ENCODE measurements at regions not wholly inside any gene's neighbourhood (a gene's known extent, or its start where the extent isn't known, plus 50 kb on each side); places are given as distances from the start of the nearest gene placed in this dataset.

GRCh38 chr4:81528979-81529378 lies 57.3 kb upstream of the RASGEF1B start:
- no peaks in the 10 kb centered on the region for H3K4me1 ChIP-seq (ENCODE audit: control insufficient read depth, insufficient read depth, low read length)
- no peaks in the 10 kb centered on the region for H3K36me3 ChIP-seq (ENCODE audit: control insufficient read depth, insufficient read depth, low read length)
- intact Hi-C loops (cut with micrococcal nuclease), result no loop called here
- WGBS (ENCODE audit: insufficient coverage), result 78% methylated on average over 3 of the region's 3 CpGs
- Mint-ChIP-seq H3K4me1 (peaks cover 8 to 16% of the 10 kb centered on the region in 2 donors), H3K27ac (no peak overlapping the region), H3K27me3 (ENCODE audit: low read depth in 2 of 2) (peaks cover 0 to 2% of the 10 kb centered on the region in 2 donors), H3K36me3 (no peaks in the 10 kb centered on the region), H3K9me3 (no peaks in the 10 kb centered on the region), H3K4me3 (no peak overlapping the region)
- TF ChIP-seq CTCF (IDR thresholded peaks at IDR 0.05), result no peak
- H3K27ac ChIP-seq (ENCODE audit: low read length), result no peak overlapping the region
- no peaks in the 10 kb centered on the region for H3K27me3 ChIP-seq (ENCODE audit: control insufficient read depth, insufficient read depth, low read length)
- H3K4me3 ChIP-seq (ENCODE audit: low read length), result no peak overlapping the region
- DNase-seq (no peak), ATAC-seq (peak in 2 of 3 donors; percentile 64 to 76)
- H3K9me3 ChIP-seq (ENCODE audit: control insufficient read depth, insufficient read depth, low read length), result peaks cover 17% of the 10 kb centered on the region

- TF ChIP-seq CTCF (IDR thresholded peaks at IDR 0.05), result no peak
- Histone ChIP-seq H3K9me3 (ENCODE audit: control insufficient read depth, insufficient read depth, low read length) (peaks cover 17% of the 10 kb centered on the region), H3K27ac (ENCODE audit: low read length) (no peak overlapping the region), H3K4me3 (ENCODE audit: low read length) (no peak overlapping the region), H3K4me1 (ENCODE audit: control insufficient read depth, insufficient read depth, low read length) (no peaks in the 10 kb centered on the region), H3K36me3 (ENCODE audit: control insufficient read depth, insufficient read depth, low read length) (no peaks in the 10 kb centered on the region), H3K27me3 (ENCODE audit: control insufficient read depth, insufficient read depth, low read length) (no peaks in the 10 kb centered on the region)
- Mint-ChIP-seq H3K27ac (no peak overlapping the region), H3K36me3 (no peaks in the 10 kb centered on the region), H3K9me3 (no peaks in the 10 kb centered on the region), H3K27me3 (ENCODE audit: low read depth in 2 of 2) (peaks cover 0 to 2% of the 10 kb centered on the region in 2 donors), H3K4me1 (peaks cover 8 to 16% of the 10 kb centered on the region in 2 donors), H3K4me3 (no peak overlapping the region)
- intact Hi-C loops (cut with micrococcal nuclease), result no loop called here
- WGBS (ENCODE audit: insufficient coverage), result 100% methylated on average over 2 of the region's 2 CpGs
- ATAC-seq (no peak), DNase-seq (no peak)
Measured at GRCh38 chr4:81528200-81528599, 56.5 kb upstream of the RASGEF1B start.

- no peak overlapping the region for H3K4me3 Mint-ChIP-seq
Measured at GRCh38 chr4:81527709-81528108, 56.0 kb upstream of the RASGEF1B start.

More at GRCh38 chr4:81527709-81528108, 56.0 kb upstream of the RASGEF1B start:
- no peak overlapping the region for H3K27ac ChIP-seq (ENCODE audit: low read length)
- intact Hi-C loops (cut with micrococcal nuclease), result no loop called here
- H3K36me3 Mint-ChIP-seq, result no peaks in the 10 kb centered on the region
- no peak for TF ChIP-seq CTCF (IDR thresholded peaks at IDR 0.05)
- H3K9me3 Mint-ChIP-seq, result no peaks in the 10 kb centered on the region
- H3K4me1 Mint-ChIP-seq, result peaks cover 8 to 16% of the 10 kb centered on the region in 2 donors
- H3K36me3 ChIP-seq (ENCODE audit: control insufficient read depth, insufficient read depth, low read length), result no peaks in the 10 kb centered on the region
- H3K27me3 Mint-ChIP-seq (ENCODE audit: low read depth in 2 of 2), result peaks cover 0 to 2% of the 10 kb centered on the region in 2 donors
- ATAC-seq, result no peak
- no peaks in the 10 kb centered on the region for H3K27me3 ChIP-seq (ENCODE audit: control insufficient read depth, insufficient read depth, low read length)
- WGBS (ENCODE audit: insufficient coverage), result 100% methylated on average over 1 of the region's 1 CpG
- H3K27ac Mint-ChIP-seq, result no peak overlapping the region
- peaks cover 17% of the 10 kb centered on the region for H3K9me3 ChIP-seq (ENCODE audit: control insufficient read depth, insufficient read depth, low read length)
- H3K4me1 ChIP-seq (ENCODE audit: control insufficient read depth, insufficient read depth, low read length), result no peaks in the 10 kb centered on the region
- DNase-seq, result no peak
- no peak overlapping the region for H3K4me3 ChIP-seq (ENCODE audit: low read length)

All from natural killer cell (primary cell).